ENCODE measurements at regions not wholly inside any gene's neighbourhood (a gene's known extent, or its start where the extent isn't known, plus 50 kb on each side); places are given as distances from the start of the nearest gene placed in this dataset.

- Histone ChIP-seq H3K27me3 (ENCODE audit: control insufficient read depth in 1 of 2, insufficient read depth in 2 of 2, low read length in 2 of 2) (no peaks in the 10 kb centered on the region), H3K4me1 (ENCODE audit: insufficient read depth, low read length) (no peaks in the 10 kb centered on the region), H3K9ac (ENCODE audit: low read length) (no peak overlapping the region), H3K9me3 (ENCODE audit: low read length) (no peaks in the 10 kb centered on the region), H3K4me3 (ENCODE audit: low read depth in 1 of 2, low read length in 2 of 2) (no peak overlapping the region), H3K27ac (ENCODE audit: low read depth, low read length) (no peak overlapping the region), H3K36me3 (ENCODE audit: insufficient read depth, low read length) (no peaks in the 10 kb centered on the region)
Observed at GRCh38 chr3:127065138-127065427, 82.2 kb downstream of the PLXNA1 start.

- Histone ChIP-seq H3K36me3 (ENCODE audit: insufficient read depth, low read length) (no peaks in the 10 kb centered on the region), H3K9me3 (ENCODE audit: low read length) (no peaks in the 10 kb centered on the region), H3K9ac (ENCODE audit: low read length) (no peak overlapping the region), H3K4me1 (ENCODE audit: insufficient read depth, low read length) (no peaks in the 10 kb centered on the region), H3K27ac (ENCODE audit: low read depth, low read length) (no peak overlapping the region), H3K4me3 (ENCODE audit: low read depth in 1 of 2, low read length in 2 of 2) (no peak overlapping the region), H3K27me3 (ENCODE audit: control insufficient read depth in 1 of 2, insufficient read depth in 2 of 2, low read length in 2 of 2) (no peaks in the 10 kb centered on the region)
Observed at GRCh38 chr3:127065561-127066290, 82.8 kb downstream of the PLXNA1 start.

- Histone ChIP-seq H3K4me3 (ENCODE audit: low read depth in 1 of 2, low read length in 2 of 2) (no peak overlapping the region), H3K4me1 (ENCODE audit: insufficient read depth, low read length) (no peaks in the 10 kb centered on the region), H3K9me3 (ENCODE audit: low read length) (no peaks in the 10 kb centered on the region), H3K9ac (ENCODE audit: low read length) (no peak overlapping the region), H3K27ac (ENCODE audit: low read depth, low read length) (no peak overlapping the region), H3K36me3 (ENCODE audit: insufficient read depth, low read length) (no peaks in the 10 kb centered on the region), H3K27me3 (ENCODE audit: control insufficient read depth in 1 of 2, insufficient read depth in 2 of 2, low read length in 2 of 2) (no peaks in the 10 kb centered on the region)
Observed at GRCh38 chr3:127066635-127067034, 83.7 kb downstream of the PLXNA1 start.

- Histone ChIP-seq H3K4me1 (ENCODE audit: insufficient read depth, low read length) (no peaks in the 10 kb centered on the region), H3K27me3 (ENCODE audit: control insufficient read depth in 1 of 2, insufficient read depth in 2 of 2, low read length in 2 of 2) (no peaks in the 10 kb centered on the region), H3K27ac (ENCODE audit: low read depth, low read length) (no peak overlapping the region), H3K9ac (ENCODE audit: low read length) (no peak overlapping the region), H3K9me3 (ENCODE audit: low read length) (no peaks in the 10 kb centered on the region), H3K36me3 (ENCODE audit: insufficient read depth, low read length) (no peaks in the 10 kb centered on the region), H3K4me3 (ENCODE audit: low read depth in 1 of 2, low read length in 2 of 2) (no peak overlapping the region)
Observed at GRCh38 chr3:127067116-127067910, 84.4 kb downstream of the PLXNA1 start.

GRCh38 chr3:127068111-127068810 is 85.3 kb downstream of the PLXNA1 start:
- H3K27me3 ChIP-seq (ENCODE audit: control insufficient read depth in 1 of 2, insufficient read depth in 2 of 2, low read length in 2 of 2), result no peaks in the 10 kb centered on the region
- H3K4me1 ChIP-seq (ENCODE audit: insufficient read depth, low read length), result no peaks in the 10 kb centered on the region

GRCh38 chr3:127068871-127069270 is 86.0 kb downstream of the PLXNA1 start:
- no peak overlapping the region for H3K4me3 ChIP-seq (ENCODE audit: low read depth in 1 of 2, low read length in 2 of 2)
- H3K9me3 ChIP-seq (ENCODE audit: low read length), result no peaks in the 10 kb centered on the region
- no peak overlapping the region for H3K9ac ChIP-seq (ENCODE audit: low read length)
- no peak overlapping the region for H3K27ac ChIP-seq (ENCODE audit: low read depth, low read length)
- H3K27me3 ChIP-seq (ENCODE audit: control insufficient read depth in 1 of 2, insufficient read depth in 2 of 2, low read length in 2 of 2), result no peaks in the 10 kb centered on the region
- H3K36me3 ChIP-seq (ENCODE audit: insufficient read depth, low read length), result no peaks in the 10 kb centered on the region
- H3K4me1 ChIP-seq (ENCODE audit: insufficient read depth, low read length), result no peaks in the 10 kb centered on the region

More at GRCh38 chr3:127068111-127068810, 85.3 kb downstream of the PLXNA1 start:
- Histone ChIP-seq H3K9ac (ENCODE audit: low read length) (no peak overlapping the region), H3K4me3 (ENCODE audit: low read depth in 1 of 2, low read length in 2 of 2) (no peak overlapping the region), H3K36me3 (ENCODE audit: insufficient read depth, low read length) (no peaks in the 10 kb centered on the region), H3K27ac (ENCODE audit: low read depth, low read length) (no peak overlapping the region), H3K9me3 (ENCODE audit: low read length) (no peaks in the 10 kb centered on the region)

GRCh38 chr3:127069814-127070440 is 87.0 kb downstream of the PLXNA1 start:
- Histone ChIP-seq H3K27me3 (ENCODE audit: control insufficient read depth in 1 of 2, insufficient read depth in 2 of 2, low read length in 2 of 2) (no peaks in the 10 kb centered on the region), H3K27ac (ENCODE audit: low read depth, low read length) (no peak overlapping the region), H3K4me3 (ENCODE audit: low read depth in 1 of 2, low read length in 2 of 2) (no peak overlapping the region), H3K36me3 (ENCODE audit: insufficient read depth, low read length) (no peaks in the 10 kb centered on the region), H3K9ac (ENCODE audit: low read length) (no peak overlapping the region), H3K4me1 (ENCODE audit: insufficient read depth, low read length) (no peaks in the 10 kb centered on the region), H3K9me3 (ENCODE audit: low read length) (no peaks in the 10 kb centered on the region)

GRCh38 chr3:127070776-127071175 is 87.9 kb downstream of the PLXNA1 start:
- Histone ChIP-seq H3K9ac (ENCODE audit: low read length) (no peak overlapping the region), H3K9me3 (ENCODE audit: low read length) (no peaks in the 10 kb centered on the region), H3K4me1 (ENCODE audit: insufficient read depth, low read length) (no peaks in the 10 kb centered on the region), H3K27ac (ENCODE audit: low read depth, low read length) (no peak overlapping the region), H3K4me3 (ENCODE audit: low read depth in 1 of 2, low read length in 2 of 2) (no peak overlapping the region), H3K27me3 (ENCODE audit: control insufficient read depth in 1 of 2, insufficient read depth in 2 of 2, low read length in 2 of 2) (no peaks in the 10 kb centered on the region), H3K36me3 (ENCODE audit: insufficient read depth, low read length) (no peaks in the 10 kb centered on the region)

GRCh38 chr3:127071597-127072001 is 88.7 kb downstream of the PLXNA1 start:
- Histone ChIP-seq H3K36me3 (ENCODE audit: insufficient read depth, low read length) (no peaks in the 10 kb centered on the region), H3K27me3 (ENCODE audit: control insufficient read depth in 1 of 2, insufficient read depth in 2 of 2, low read length in 2 of 2) (no peaks in the 10 kb centered on the region), H3K9me3 (ENCODE audit: low read length) (no peaks in the 10 kb centered on the region), H3K4me1 (ENCODE audit: insufficient read depth, low read length) (no peaks in the 10 kb centered on the region), H3K27ac (ENCODE audit: low read depth, low read length) (no peak overlapping the region), H3K4me3 (ENCODE audit: low read depth in 1 of 2, low read length in 2 of 2) (no peak overlapping the region), H3K9ac (ENCODE audit: low read length) (no peak overlapping the region)

- Histone ChIP-seq H3K9ac (ENCODE audit: low read length) (no peak overlapping the region), H3K36me3 (ENCODE audit: insufficient read depth, low read length) (no peaks in the 10 kb centered on the region), H3K4me3 (ENCODE audit: low read depth in 1 of 2, low read length in 2 of 2) (no peak overlapping the region), H3K9me3 (ENCODE audit: low read length) (no peaks in the 10 kb centered on the region), H3K27me3 (ENCODE audit: control insufficient read depth in 1 of 2, insufficient read depth in 2 of 2, low read length in 2 of 2) (no peaks in the 10 kb centered on the region), H3K4me1 (ENCODE audit: insufficient read depth, low read length) (no peaks in the 10 kb centered on the region), H3K27ac (ENCODE audit: low read depth, low read length) (no peak overlapping the region)
Observed at GRCh38 chr3:127072221-127072771, 89.4 kb downstream of the PLXNA1 start.

All from muscle layer of colon (tissue), 2 donors.